ENCODE measurements at regions not wholly inside any gene's neighbourhood (a gene's known extent, or its start where the extent isn't known, plus 50 kb on each side); places are given as distances from the start of the nearest gene placed in this dataset.

DNA sequence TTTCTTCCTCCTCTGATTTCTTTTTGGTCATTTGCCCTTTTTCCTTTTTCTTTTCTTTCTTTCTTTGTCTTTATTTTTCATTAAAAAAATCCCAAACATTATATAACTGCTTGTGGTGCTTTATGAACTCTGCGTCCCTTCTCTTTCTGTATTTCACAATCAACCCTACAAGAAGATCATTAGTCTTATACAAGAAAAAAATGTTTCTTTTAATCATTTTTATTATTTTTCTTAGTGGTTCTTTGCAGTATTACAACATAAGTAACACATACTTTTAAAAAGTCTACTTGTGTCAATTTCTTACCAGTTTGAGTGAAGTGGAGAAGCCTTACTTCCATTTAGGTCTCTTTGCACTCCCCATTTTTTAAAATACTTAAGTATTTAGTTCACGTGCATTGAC is 212.7 kb upstream of the SMC2 start:
- ChIA-PET CTCF (no interaction called here), POLR2A (ENCODE audit: unreplicated experiment) (no interaction called here)
- DNase-seq (no peak), ATAC-seq (no peak)
- no peak for TF ChIP-seq EZH2phosphoT487 (IDR thresholded peaks at IDR 0.05; ENCODE audit: borderline replicate concordance, low read length)
- no peak for TF ChIP-seq EZH2 (IDR thresholded peaks at IDR 0.05; ENCODE audit: low read length, unreplicated experiment)
- TF ChIP-seq, protein P1, sequence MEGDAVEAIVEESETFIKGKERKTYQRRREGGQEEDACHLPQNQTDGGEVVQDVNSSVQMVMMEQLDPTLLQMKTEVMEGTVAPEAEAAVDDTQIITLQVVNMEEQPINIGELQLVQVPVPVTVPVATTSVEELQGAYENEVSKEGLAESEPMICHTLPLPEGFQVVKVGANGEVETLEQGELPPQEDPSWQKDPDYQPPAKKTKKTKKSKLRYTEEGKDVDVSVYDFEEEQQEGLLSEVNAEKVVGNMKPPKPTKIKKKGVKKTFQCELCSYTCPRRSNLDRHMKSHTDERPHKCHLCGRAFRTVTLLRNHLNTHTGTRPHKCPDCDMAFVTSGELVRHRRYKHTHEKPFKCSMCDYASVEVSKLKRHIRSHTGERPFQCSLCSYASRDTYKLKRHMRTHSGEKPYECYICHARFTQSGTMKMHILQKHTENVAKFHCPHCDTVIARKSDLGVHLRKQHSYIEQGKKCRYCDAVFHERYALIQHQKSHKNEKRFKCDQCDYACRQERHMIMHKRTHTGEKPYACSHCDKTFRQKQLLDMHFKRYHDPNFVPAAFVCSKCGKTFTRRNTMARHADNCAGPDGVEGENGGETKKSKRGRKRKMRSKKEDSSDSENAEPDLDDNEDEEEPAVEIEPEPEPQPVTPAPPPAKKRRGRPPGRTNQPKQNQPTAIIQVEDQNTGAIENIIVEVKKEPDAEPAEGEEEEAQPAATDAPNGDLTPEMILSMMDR (conservative IDR thresholded peaks at IDR 0.05; ENCODE audit: low read depth, low read length) = no peak
- H3K36me3 ChIP-seq (ENCODE audit: low read depth, low read length) = no peaks in the 10 kb centered on the region
- H2AFZ ChIP-seq (ENCODE audit: low read length) = no peak overlapping the region
- H3F3A ChIP-seq (ENCODE audit: low read length, unreplicated experiment) = no peaks in the 10 kb centered on the region
- no peaks in the 10 kb centered on the region for H3K79me2 ChIP-seq (ENCODE audit: low read length)
- no TSS peak for BruUV-seq (replicated peaks)
- no peaks in the 10 kb centered on the region for H3K9me2 ChIP-seq (replicated peaks; ENCODE audit: low read length)
- intact Hi-C loops (cut with micrococcal nuclease) = no loop called here
- H3K9me3 ChIP-seq (ENCODE audit: low read length) = no peaks in the 10 kb centered on the region
- no peak overlapping the region for H3K27ac ChIP-seq (ENCODE audit: low read length)
- no peak overlapping the region for H3K4me3 ChIP-seq (ENCODE audit: low read length)
- H3K4me1 ChIP-seq (ENCODE audit: insufficient read depth, low read length) = no peaks in the 10 kb centered on the region
- H3K9ac ChIP-seq (ENCODE audit: low read length) = no peak overlapping the region
- no peaks in the 10 kb centered on the region for H3K27me3 ChIP-seq (ENCODE audit: low read length)
- H4K20me1 ChIP-seq (ENCODE audit: low read length) = no peaks in the 10 kb centered on the region
- no peak overlapping the region for H3K4me2 ChIP-seq (ENCODE audit: low read length)

DNA sequence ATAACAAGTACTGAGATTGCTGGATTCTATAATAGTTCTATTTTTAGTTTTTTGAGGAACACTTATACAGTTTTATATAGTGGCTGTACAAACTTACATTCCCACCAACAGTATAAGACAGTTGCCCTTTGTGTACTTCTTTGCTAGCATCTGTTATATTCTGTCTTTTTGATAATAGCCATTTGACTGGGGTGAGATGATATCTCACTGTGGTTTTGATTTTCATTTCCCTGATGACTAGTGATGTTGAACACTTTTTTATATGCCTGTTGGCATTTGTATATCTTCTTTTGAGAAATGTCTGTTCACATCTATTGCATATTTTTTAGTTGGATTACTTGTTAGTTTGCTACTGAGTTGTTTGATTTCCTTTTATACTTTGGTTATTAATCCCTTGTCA is 204.1 kb upstream of the SMC2 start:
- H3K36me3 ChIP-seq (ENCODE audit: low read depth, low read length) = no peaks in the 10 kb centered on the region
- no peaks in the 10 kb centered on the region for H4K20me1 ChIP-seq (ENCODE audit: low read length)
- H2AFZ ChIP-seq (ENCODE audit: low read length) = no peak overlapping the region
- ChIA-PET POLR2A (ENCODE audit: unreplicated experiment) (no interaction called here), CTCF (no interaction called here)
- no peak for DNase-seq
- TF ChIP-seq EZH2 (IDR thresholded peaks at IDR 0.05; ENCODE audit: low read length, unreplicated experiment) (no peak), EZH2phosphoT487 (IDR thresholded peaks at IDR 0.05; ENCODE audit: borderline replicate concordance, low read length) (no peak)
- TF ChIP-seq, protein P1 (conservative IDR thresholded peaks at IDR 0.05; ENCODE audit: low read depth, low read length) = no peak
- no TSS peak for BruUV-seq (replicated peaks)
- no peaks in the 10 kb centered on the region for H3K4me1 ChIP-seq (ENCODE audit: insufficient read depth, low read length)
- no peaks in the 10 kb centered on the region for H3K79me2 ChIP-seq (ENCODE audit: low read length)
- no peaks in the 10 kb centered on the region for H3F3A ChIP-seq (ENCODE audit: low read length, unreplicated experiment)
- no peak overlapping the region for H3K4me3 ChIP-seq (ENCODE audit: low read length)
- no peak overlapping the region for H3K4me2 ChIP-seq (ENCODE audit: low read length)
- intact Hi-C loops (cut with micrococcal nuclease) = no loop called here
- no peak for ATAC-seq
- H3K9me3 ChIP-seq (ENCODE audit: low read length) = no peaks in the 10 kb centered on the region
- no peaks in the 10 kb centered on the region for H3K9me2 ChIP-seq (replicated peaks; ENCODE audit: low read length)
- H3K27me3 ChIP-seq (ENCODE audit: low read length) = no peaks in the 10 kb centered on the region
- H3K27ac ChIP-seq (ENCODE audit: low read length) = no peak overlapping the region
- H3K9ac ChIP-seq (ENCODE audit: low read length) = no peak overlapping the region

DNA sequence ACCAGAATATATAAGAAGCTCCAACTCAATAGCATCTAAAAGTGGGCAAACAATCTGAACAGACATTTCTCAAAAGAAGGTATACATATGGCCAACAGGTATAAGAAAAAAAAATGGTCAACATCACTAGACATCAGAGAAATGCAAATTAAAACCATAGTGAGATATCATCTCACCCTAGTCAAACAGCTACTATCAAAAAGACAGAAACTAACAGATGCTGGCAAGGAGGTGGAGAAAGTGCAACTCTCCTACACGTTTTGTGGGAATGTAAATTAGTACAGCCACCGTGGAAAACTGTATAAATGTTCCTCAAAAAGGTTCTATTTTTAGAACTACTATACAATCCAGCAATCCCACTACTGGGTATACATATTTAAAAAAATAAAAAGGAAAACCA is 199.9 kb upstream of the SMC2 start:
- no peaks in the 10 kb centered on the region for H3K36me3 ChIP-seq (ENCODE audit: low read depth, low read length)
- no peaks in the 10 kb centered on the region for H3F3A ChIP-seq (ENCODE audit: low read length, unreplicated experiment)
- no peak overlapping the region for H3K9ac ChIP-seq (ENCODE audit: low read length)
- H3K9me2 ChIP-seq (replicated peaks; ENCODE audit: low read length) = no peaks in the 10 kb centered on the region
- no peaks in the 10 kb centered on the region for H3K27me3 ChIP-seq (ENCODE audit: low read length)
- H3K4me1 ChIP-seq (ENCODE audit: insufficient read depth, low read length) = no peaks in the 10 kb centered on the region
- H3K79me2 ChIP-seq (ENCODE audit: low read length) = no peaks in the 10 kb centered on the region
- H3K4me2 ChIP-seq (ENCODE audit: low read length) = no peak overlapping the region
- intact Hi-C loops (cut with micrococcal nuclease) = no loop called here
- ATAC-seq (no peak), DNase-seq (no peak)
- no peak overlapping the region for H3K27ac ChIP-seq (ENCODE audit: low read length)
- H4K20me1 ChIP-seq (ENCODE audit: low read length) = no peaks in the 10 kb centered on the region
- H3K9me3 ChIP-seq (ENCODE audit: low read length) = no peaks in the 10 kb centered on the region
- POLR2A ChIA-PET (ENCODE audit: unreplicated experiment) = no interaction called here
- H3K4me3 ChIP-seq (ENCODE audit: low read length) = no peak overlapping the region
- BruUV-seq (replicated peaks) = no TSS peak
- H2AFZ ChIP-seq (ENCODE audit: low read length) = no peak overlapping the region
- CTCF ChIA-PET = no interaction called here
- TF ChIP-seq EZH2phosphoT487 (IDR thresholded peaks at IDR 0.05; ENCODE audit: borderline replicate concordance, low read length) = no peak
- TF ChIP-seq, protein P1 (conservative IDR thresholded peaks at IDR 0.05; ENCODE audit: low read depth, low read length) = no peak
- TF ChIP-seq EZH2 (IDR thresholded peaks at IDR 0.05; ENCODE audit: low read length, unreplicated experiment) = no peak
